ENCODE measurements at regions not wholly inside any gene's neighbourhood (a gene's known extent, or its start where the extent isn't known, plus 50 kb on each side); places are given as distances from the start of the nearest gene placed in this dataset.

DNA sequence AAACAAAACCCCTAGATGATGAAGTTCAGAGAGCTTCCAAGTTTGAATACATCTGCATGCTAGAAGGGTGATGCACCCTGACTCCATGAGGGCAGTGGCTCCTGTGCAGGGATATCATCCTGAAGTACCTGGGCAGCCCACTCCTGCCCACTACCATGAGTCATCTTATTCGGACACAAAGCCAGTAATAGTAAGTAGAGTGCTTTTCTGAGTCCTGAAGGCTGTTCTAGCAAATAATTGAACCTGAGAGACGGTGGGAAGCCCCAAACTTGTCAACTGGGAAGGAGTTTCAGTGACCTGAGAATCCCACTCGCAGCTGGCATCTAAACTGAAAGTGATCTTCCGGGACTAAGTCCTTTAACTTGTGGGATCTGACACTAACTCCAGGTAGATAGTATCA lies 152.9 kb upstream of the COL21A1 start (continued):
- TF ChIP-seq SUZ12 (IDR thresholded peaks at IDR 0.05; ENCODE audit: low read depth, low read length) (no peak), ZNF383 (CRISPR knock-in tag; IDR thresholded peaks at IDR 0.05; ENCODE audit: borderline replicate concordance) (no peak), TFAP4 (IDR thresholded peaks at IDR 0.05; ENCODE audit: borderline replicate concordance, low read depth) (0 out of 2 replicates have a peak, but pooled peaks have one; percentile 47), ZBTB42 (CRISPR knock-in tag; IDR thresholded peaks at IDR 0.05) (no peak), E2F2 (CRISPR knock-in tag; IDR thresholded peaks at IDR 0.05; ENCODE audit: borderline replicate concordance) (no peak), ZSCAN31 (CRISPR knock-in tag; IDR thresholded peaks at IDR 0.05; ENCODE audit: low read depth) (0 out of 2 replicates have a peak, but pooled peaks have one; percentile 29), CENPX (CRISPR knock-in tag; IDR thresholded peaks at IDR 0.05) (no peak), ZNF816 (CRISPR knock-in tag; IDR thresholded peaks at IDR 0.05; ENCODE audit: borderline replicate concordance) (no peak), ZMAT3 (CRISPR knock-in tag; conservative IDR thresholded peaks at IDR 0.05) (peak; percentile 69; the same call in 1 of the 2 replicates), CHD2 (IDR thresholded peaks at IDR 0.05; ENCODE audit: low read depth, low read length) (no peak), XRCC5 (optimal IDR thresholded peaks at IDR 0.05; ENCODE audit: low read length) (no peak), RBM22 (optimal IDR thresholded peaks at IDR 0.05; ENCODE audit: low read length) (no peak), MBNL3 (CRISPR knock-in tag; conservative IDR thresholded peaks at IDR 0.05) (no peak), SIX1 (CRISPR knock-in tag; IDR thresholded peaks at IDR 0.05; ENCODE audit: borderline replicate concordance) (no peak), ZNF646 (CRISPR knock-in tag; IDR thresholded peaks at IDR 0.05) (no peak), CBX5 (CRISPR knock-in tag; IDR thresholded peaks at IDR 0.05; ENCODE audit: borderline replicate concordance) (no peak)
- TF ChIP-seq, protein P1, sequence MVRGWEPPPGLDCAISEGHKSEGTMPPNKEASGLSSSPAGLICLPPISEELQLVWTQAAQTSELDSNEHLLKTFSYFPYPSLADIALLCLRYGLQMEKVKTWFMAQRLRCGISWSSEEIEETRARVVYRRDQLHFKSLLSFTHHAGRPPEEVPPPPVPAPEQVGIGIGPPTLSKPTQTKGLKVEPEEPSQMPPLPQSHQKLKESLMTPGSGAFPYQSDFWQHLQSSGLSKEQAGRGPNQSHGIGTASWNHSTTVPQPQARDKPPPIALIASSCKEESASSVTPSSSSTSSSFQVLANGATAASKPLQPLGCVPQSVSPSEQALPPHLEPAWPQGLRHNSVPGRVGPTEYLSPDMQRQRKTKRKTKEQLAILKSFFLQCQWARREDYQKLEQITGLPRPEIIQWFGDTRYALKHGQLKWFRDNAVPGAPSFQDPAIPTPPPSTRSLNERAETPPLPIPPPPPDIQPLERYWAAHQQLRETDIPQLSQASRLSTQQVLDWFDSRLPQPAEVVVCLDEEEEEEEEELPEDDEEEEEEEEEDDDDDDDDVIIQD (CRISPR knock-in tag; IDR thresholded peaks at IDR 0.05; ENCODE audit: low read depth) = no peak
- TF ChIP-seq, protein P2, sequence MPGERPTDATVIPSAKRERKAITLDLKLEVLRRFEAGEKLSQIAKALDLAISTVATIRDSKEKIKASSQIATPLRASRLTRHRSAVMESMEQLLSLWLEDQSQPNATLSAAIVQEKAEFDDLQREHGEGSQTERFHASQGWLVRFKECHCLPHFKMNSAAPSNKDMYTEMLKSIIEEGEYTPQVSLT (CRISPR knock-in tag; IDR thresholded peaks at IDR 0.05; ENCODE audit: borderline replicate concordance, low read depth) = no peak
- TF ChIP-seq, protein P3, sequence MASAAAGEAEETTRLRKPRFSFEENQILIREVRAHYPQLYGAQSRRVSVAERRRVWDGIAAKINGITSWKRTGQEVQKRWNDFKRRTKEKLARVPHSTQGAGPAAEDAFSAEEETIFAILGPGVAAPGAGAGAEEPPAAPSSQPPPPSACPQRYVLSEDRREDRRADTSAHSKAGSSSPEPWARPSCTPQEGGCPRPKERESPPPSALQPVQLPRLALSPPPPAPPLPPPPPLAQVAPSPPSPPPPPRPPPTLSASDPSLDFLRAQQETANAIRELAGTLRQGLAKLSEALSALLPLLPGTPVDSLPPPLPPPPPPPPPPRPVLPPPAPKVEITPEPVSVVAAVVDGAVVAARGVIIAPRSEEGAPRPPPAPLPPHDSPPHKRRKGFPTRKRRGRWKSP (CRISPR knock-in tag; IDR thresholded peaks at IDR 0.05) = no peak

All from HepG2 (cell line).